A549 (cell line): ENCODE measurements at regions not wholly inside any gene's neighbourhood (a gene's known extent, or its start where the extent isn't known, plus 50 kb on each side); places are given as distances from the start of the nearest gene placed in this dataset.

Experiments
- BHLHE40 ChIP-seq: IDR thresholded peaks from 2 replicates; pipeline ENCODE4 v1.6.1; 2012; ENCODE audit warnings: low read depth, low read length, inconsistent platforms
- CBX2 ChIP-seq: fragments of 200-600 bp; sonication (generic); IDR thresholded peaks from 2 replicates; pipeline ENCODE4 v1.6.1; 2016; ENCODE audit warnings: low read depth, mild to moderate bottlenecking, borderline replicate concordance
- CHD4 ChIP-seq: fragments of 200-600 bp; sonication (generic); IDR thresholded peaks from 2 replicates; pipeline ENCODE4 v1.6.1; 2016; ENCODE audit warnings: antibody characterized with exemption, mild to moderate bottlenecking, borderline replicate concordance
- CTCF ChIP-seq: fragments of >200 bp; sonication (Bioruptor Twin); formaldehyde crosslinking; IDR thresholded peaks from 3 replicates; pipeline ENCODE4 v1.5.1; 2016
- KDM1A ChIP-seq: fragments of 200-600 bp; sonication (generic); IDR thresholded peaks from 2 replicates; pipeline ENCODE4 v1.6.1; 2016; ENCODE audit warnings: low read depth, mild to moderate bottlenecking
- KDM5A ChIP-seq: fragments of 200-600 bp; sonication (generic); IDR thresholded peaks from 2 replicates; pipeline ENCODE4 v1.6.1; 2016; ENCODE audit warnings: antibody characterized with exemption, mild to moderate bottlenecking
- MAFK ChIP-seq: fragments of 450-650 bp; IDR thresholded peaks from 2 replicates; pipeline ENCODE4 v1.6.1; 2014; ENCODE audit not compliant: partially characterized antibody
- POLR2AphosphoS2 ChIP-seq: conservative IDR thresholded peaks from 2 replicates; pipeline ENCODE4 v1.6.1; 2012; ENCODE audit warnings: low read length, improper control_type of control experiment, inconsistent platforms
- RCOR1 ChIP-seq: fragments of 150-350 bp; IDR thresholded peaks from 2 replicates; pipeline ENCODE4 v1.6.1; 2014; ENCODE audit warnings: antibody characterized with exemption, low read length, low read depth
- RFX5 ChIP-seq: fragments of 450-650 bp; IDR thresholded peaks from 2 replicates; pipeline ENCODE4 v1.7.1; 2014; ENCODE audit warnings: antibody characterized with exemption, mild to moderate bottlenecking, moderate library complexity

GRCh38 chr16:49017501-49017900, 264.1 kb downstream of the CBLN1 start:
- TF ChIP-seq CTCF, result no peak
- no peak for TF ChIP-seq BHLHE40
- TF ChIP-seq KDM5A, result no peak
- no peak for TF ChIP-seq CBX2
- TF ChIP-seq RCOR1, result no peak
- TF ChIP-seq RFX5, result no peak
- no peak for TF ChIP-seq KDM1A
- TF ChIP-seq POLR2AphosphoS2, result no peak
- TF ChIP-seq CHD4, result no peak
- no peak for TF ChIP-seq MAFK
